ENCODE measurements at regions not wholly inside any gene's neighbourhood (a gene's known extent, or its start where the extent isn't known, plus 50 kb on each side); places are given as distances from the start of the nearest gene placed in this dataset.

GRCh38 chr2:16023506-16024360 lies 83.4 kb downstream of the MYCN start:
- DNase-seq = no peak

DNA sequence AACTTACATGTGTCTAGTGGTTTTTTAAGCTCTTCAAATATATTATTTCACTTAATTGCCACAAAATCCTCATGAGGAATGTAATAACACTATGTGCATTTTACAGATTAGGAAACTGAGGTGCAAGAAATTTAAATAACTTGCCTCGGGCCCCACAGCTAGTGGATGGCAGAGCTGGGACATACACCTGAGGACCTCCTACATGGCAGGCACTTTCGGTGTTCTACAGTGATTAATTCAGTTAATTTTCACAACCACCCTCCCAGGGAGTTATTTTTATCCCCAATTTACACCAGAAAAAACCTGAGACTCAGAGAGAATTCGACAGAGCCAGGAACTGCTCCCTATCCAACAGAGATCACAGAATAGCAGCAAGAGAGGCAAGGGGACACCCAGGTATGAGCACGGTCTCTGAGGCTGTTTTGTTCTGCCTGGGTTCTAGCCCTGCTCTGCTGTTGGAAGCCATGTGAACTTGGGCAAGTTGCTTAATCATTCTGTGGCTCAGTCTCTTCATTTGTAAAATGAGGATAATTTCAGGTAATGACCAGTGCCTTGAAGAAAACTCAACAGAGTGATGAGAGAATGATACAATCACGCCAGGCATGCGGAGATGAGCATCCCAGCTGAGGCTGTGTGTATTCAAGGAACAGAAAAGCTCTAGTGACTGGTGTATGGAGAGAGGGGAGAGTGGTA lies 82.3 kb downstream of the MYCN start:
- DNase-seq = no peak

GRCh38 chr2:16021611-16022363 lies 81.4 kb downstream of the MYCN start:
- no peak for DNase-seq

DNA sequence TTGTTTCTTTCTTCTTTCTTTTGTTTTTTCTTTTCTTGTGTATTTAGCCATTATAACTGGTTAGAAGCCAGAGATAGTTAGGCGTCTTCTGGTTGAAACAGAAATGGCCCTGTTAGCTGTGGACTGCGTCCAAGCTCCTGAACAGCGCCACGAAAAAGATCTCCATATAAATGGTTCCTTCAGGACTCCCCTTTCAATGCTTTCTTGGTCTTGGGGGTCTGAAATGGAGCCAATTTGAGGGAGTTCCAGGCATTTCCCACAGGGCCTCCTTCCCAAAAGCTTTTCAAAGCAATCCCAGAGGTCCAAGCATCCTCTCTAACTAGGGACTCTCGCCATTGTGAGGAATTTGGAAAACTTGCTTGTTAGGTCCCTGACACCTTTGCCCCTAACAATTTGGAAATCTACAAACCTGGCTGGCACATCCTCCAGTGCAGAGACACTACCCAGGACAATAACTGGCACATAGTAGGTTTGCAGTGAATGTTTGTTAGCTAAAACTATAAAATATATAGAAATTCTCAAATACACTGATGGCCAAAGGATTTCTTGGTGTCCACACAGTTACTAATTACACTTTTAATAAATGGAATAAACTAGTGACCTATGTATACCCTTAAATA lies 80.1 kb downstream of the MYCN start:
- DNase-seq = no peak

DNA sequence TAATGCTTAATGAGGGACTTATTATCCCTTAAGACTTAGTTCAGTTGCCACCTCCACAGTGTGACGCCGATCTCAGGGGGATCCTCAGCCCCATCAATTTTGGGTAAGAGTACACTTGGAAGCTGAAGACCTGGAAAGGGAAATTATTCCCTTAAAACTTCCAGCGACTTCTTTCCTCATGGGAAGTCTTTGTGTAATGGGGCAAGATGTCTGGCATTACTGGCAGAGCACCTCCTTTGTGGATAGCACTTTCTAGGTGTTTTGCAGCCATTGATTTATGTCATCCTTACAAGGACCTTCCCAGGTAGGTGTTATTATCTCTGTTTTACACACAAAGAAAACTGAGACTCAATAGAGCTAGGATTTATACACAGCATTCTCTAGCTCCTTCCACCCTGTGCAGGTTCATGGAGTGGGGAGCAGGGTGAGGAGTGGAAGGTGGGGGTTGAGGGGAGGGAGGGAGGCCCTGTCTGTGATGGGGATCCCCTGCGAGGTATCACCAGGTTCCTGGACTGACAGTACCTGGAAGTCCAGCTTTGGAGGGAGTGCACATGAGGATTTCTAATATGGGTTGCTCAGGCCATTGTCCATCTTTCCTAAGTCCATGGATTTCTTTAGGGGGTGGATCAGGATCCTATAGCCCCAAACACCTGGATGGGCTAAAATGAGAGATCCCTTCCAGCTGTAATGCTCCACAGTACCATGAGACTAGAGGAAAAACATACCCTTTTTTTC lies 79.4 kb downstream of the MYCN start:
- DNase-seq = no peak

- DNase-seq = no peak
Observed at GRCh38 chr2:16019060-16019480, 78.7 kb downstream of the MYCN start.

DNA sequence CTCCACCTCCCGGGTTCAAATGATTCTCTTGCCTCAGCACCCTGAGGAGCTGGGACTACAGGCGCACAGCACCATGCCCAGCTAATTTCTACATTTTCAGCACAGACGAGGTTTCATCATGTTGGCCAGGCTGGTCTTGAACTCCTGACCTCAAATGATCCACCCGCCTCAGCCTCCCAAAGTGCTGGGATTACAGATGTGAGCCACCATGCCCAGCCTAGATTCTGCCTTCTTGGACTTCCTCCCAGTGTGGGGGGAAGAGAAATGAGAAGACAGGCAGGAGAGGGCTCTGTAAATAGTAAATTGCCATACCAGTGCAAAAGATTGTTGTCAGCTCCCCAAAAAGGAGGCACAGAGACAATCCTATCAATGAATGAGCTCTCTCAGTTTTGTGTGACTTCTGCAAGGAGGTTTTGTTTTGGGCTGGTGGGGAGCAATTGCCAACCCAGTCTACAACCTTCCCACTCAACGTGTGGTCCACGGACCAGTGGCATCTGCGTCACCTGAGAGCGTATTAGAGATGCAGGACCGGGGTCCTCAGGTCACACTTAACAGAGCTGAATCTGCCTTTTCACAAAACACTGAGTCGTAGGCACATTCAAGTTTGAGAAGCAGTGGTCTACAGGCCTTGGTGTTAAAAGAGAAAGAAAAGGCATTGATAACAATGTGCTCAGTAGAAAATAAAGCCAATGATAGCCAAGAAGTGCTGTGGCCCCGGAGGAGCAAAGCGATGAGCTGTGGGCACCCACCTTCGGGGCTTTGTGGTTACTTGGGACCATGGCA lies 78.1 kb downstream of the MYCN start:
- DNase-seq = no peak

- DNase-seq = no peak
Observed at GRCh38 chr2:16016282-16016681, 75.9 kb downstream of the MYCN start.

DNA sequence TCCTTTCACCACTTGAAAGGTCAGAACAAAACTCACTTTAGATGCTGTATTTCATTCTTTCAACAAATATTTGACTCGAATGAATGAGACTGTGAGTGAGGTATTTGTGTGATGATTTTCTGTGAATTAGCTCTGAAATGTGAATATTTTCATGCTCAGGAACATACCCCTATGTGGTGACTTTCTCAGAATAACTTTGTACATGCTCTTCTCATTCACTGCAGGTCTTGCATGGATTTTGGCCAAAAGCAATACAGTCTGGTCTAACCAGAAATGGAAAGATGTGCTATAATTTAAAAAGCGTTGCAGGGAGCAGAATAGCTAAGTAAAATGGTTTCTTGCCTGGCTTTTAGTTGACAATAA lies 75.5 kb downstream of the MYCN start:
- DNase-seq = no peak

DNA sequence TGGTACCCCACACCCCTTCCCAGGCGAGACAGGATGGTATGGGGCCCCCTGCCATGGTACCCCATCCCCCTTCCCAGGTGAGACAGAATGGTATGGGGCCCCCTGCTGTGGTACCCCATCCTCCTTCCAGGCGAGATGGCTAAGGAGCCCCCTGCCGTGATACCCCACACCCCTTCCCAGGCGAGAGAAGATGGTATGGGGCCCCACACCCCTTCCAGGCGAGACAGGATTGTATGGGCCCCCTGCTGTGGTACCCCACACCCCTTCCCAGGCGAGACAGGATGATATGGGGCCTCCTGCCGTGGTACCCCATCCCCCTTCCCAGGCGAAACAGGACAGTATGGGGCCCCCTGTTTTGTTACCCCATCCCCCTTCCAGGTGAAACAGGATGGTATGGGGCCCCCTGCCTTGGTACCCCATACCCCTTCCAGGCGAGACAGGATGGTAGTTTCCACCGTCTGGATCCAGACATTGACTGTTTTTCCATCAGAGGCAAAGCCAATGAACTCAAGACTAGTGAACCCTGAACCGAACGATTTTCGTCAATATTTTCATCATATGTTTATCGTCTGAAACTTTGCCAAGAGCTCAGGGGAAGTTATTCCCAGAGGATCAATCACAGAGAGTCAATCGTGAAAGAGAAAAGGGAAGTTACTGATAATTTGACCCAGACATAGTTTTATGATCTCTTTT lies 75.0 kb downstream of the MYCN start:
- no peak for DNase-seq

GRCh38 chr2:16014802-16015201 lies 74.5 kb downstream of the MYCN start:
- DNase-seq = peak in 2 of 3 experiments; percentile 19 to 43

GRCh38 chr2:16014041-16014787 lies 73.9 kb downstream of the MYCN start:
- peak; percentile 16 to 60 (median 59) for DNase-seq

DNA sequence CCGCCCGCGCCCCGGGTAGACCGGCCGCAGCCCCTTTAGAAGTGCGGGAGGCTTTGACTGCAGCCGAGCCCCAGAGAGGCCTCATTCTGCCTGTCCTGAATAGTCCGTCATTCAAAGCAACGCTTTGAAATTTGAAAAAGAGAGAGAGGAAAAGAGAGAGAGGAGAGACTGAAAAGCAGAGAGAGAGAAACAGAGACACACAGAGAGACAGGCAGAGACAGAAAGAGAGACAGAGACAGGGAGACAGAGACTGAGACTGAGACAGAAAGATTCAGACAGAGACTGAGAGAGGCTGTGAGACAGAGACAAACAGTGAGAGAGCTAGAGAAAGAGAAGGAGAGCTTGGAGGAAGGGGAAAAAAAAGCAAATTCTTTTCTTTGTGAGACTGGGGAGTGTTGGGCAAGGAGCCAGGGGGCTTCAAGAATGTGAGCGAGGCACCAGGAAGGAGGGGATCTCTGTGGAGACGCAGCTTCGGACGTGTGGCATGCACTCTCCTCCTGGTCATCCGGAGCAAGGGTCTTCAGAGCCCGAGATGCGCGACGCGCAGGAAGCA lies 73.1 kb downstream of the MYCN start:
- DNase-seq = no peak

- DNase-seq = peak; percentile 48 to 74 (median 64)
Observed at GRCh38 chr2:16012626-16013358, 72.4 kb downstream of the MYCN start.

GRCh38 chr2:16012029-16012596 lies 71.8 kb downstream of the MYCN start:
- no peak for DNase-seq

DNA sequence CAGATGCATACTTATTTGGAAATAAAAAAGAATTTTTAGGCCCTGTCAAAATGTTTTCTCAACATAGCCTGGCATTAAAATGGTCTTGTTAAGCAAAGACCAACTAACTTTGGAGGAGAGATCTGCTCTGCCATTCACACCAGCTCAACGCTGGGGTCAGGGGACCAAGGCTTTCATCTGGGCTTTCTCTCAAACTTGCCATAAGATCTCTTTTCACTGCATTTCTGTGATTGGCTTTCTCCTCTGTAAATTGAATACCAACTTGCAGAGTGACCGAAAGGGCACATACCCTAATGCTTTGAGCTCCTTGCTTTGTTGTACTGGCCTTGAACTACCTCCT lies 71.2 kb downstream of the MYCN start:
- DNase-seq = no peak

GRCh38 chr2:16010951-16011620 lies 70.7 kb downstream of the MYCN start:
- DNase-seq = no peak

- DNase-seq = no peak
Observed at GRCh38 chr2:16010011-16010410, 69.7 kb downstream of the MYCN start.

All from NCI-H1417 (cell line).